GM21529 (cell line): ENCODE measurements at regions not wholly inside any gene's neighbourhood (a gene's known extent, or its start where the extent isn't known, plus 50 kb on each side); places are given as distances from the start of the nearest gene placed in this dataset.
A peak's percentile ranks its signal among the peaks of the same experiment; 100 is the strongest.
"Not testable (repeated sequence)": the region's sequence is repeated elsewhere in the genome, so short reads cannot be mapped to it uniquely, and the experiment has no call there.

Experiments used
- ATAC-seq: cut with Tn5 transposase; IDR thresholded peaks from one replicate; pipeline ENCODE4 v1.9.1; 2021; ENCODE audit not compliant: unreplicated experiment

- ATAC-seq = no peak
These were observed 144.6 kb downstream of the UTRN start for GRCh38 chr6:144429753-144430152.

- ATAC-seq = not testable (repeated sequence)
These were observed 148.3 kb downstream of the UTRN start for GRCh38 chr6:144433446-144433845.

- ATAC-seq = no peak
These were observed 149.3 kb downstream of the UTRN start for GRCh38 chr6:144434308-144434990.

- ATAC-seq = no peak
These were observed 150.7 kb downstream of the UTRN start for GRCh38 chr6:144435602-144436426.

- no peak for ATAC-seq
These were observed 152.0 kb downstream of the UTRN start for GRCh38 chr6:144437105-144437504.

GRCh38 chr6:144438103-144438502, 153.0 kb downstream of the UTRN start:
- no peak for ATAC-seq

- ATAC-seq = no peak
These were observed 153.9 kb downstream of the UTRN start for GRCh38 chr6:144439016-144439415.

GRCh38 chr6:144441801-144442200, 156.7 kb downstream of the UTRN start:
- not testable (repeated sequence) for ATAC-seq

- ATAC-seq = no peak
These were observed 158.0 kb downstream of the UTRN start for GRCh38 chr6:144443157-144443556.

GRCh38 chr6:144447472-144447871, 162.3 kb downstream of the UTRN start:
- no peak for ATAC-seq

- no peak for ATAC-seq
These were observed 164.1 kb downstream of the UTRN start for GRCh38 chr6:144449218-144449617.

GRCh38 chr6:144449911-144450597, 164.9 kb downstream of the UTRN start:
- ATAC-seq = no peak

GRCh38 chr6:144460327-144461095, 175.4 kb downstream of the UTRN start:
- peak; percentile 90 for ATAC-seq

GRCh38 chr6:144462058-144462457, 176.9 kb downstream of the UTRN start:
- ATAC-seq = no peak

- no peak for ATAC-seq
These were observed 181.6 kb downstream of the UTRN start for GRCh38 chr6:144466716-144467115.

GRCh38 chr6:144467172-144467762, 182.1 kb downstream of the UTRN start:
- no peak for ATAC-seq

GRCh38 chr6:144467921-144468320, 182.8 kb downstream of the UTRN start:
- no peak for ATAC-seq

GRCh38 chr6:144468709-144469108, 183.6 kb downstream of the UTRN start:
- ATAC-seq = no peak

GRCh38 chr6:144469144-144469575, 184.0 kb downstream of the UTRN start:
- ATAC-seq = peak; percentile 70

- not testable (repeated sequence) for ATAC-seq
These were observed 185.1 kb downstream of the UTRN start for GRCh38 chr6:144470201-144470600.

GRCh38 chr6:144471986-144472385, 186.9 kb downstream of the UTRN start:
- no peak for ATAC-seq
